OCI-LY1 (cell line): ENCODE measurements at regions not wholly inside any gene's neighbourhood (a gene's known extent, or its start where the extent isn't known, plus 50 kb on each side); places are given as distances from the start of the nearest gene placed in this dataset.
A peak's percentile ranks its signal among the peaks of the same experiment; 100 is the strongest.

Source experiments
- CTCF ChIP-seq: fragments of 200-600 bp; sonication (generic), shearing (Covaris generic); IDR thresholded peaks from 2 replicates; pipeline ENCODE4 v1.5.1; 2017; ENCODE audit warnings: mild to moderate bottlenecking, antibody characterized with exemption, low read length, moderate library complexity, mixed read lengths
- EZH2 ChIP-seq: fragments of 200-600 bp; sonication (generic), shearing (Covaris generic); IDR thresholded peaks from 2 replicates; pipeline ENCODE4 v1.8.0; 2017; ENCODE audit warnings: borderline replicate concordance, mixed run types, mild to moderate bottlenecking, antibody characterized with exemption, low read length, moderate library complexity, mixed read lengths

- peak; percentile 50 for TF ChIP-seq CTCF
- no peak for TF ChIP-seq EZH2
Measured at GRCh38 chr17:22695228-22695619, 1002.9 kb downstream of the KCNJ18 start.
